GM19395 (cell line): ENCODE measurements at regions not wholly inside any gene's neighbourhood (a gene's known extent, or its start where the extent isn't known, plus 50 kb on each side); places are given as distances from the start of the nearest gene placed in this dataset.

Source experiments
- ATAC-seq: cut with Tn5 transposase; IDR thresholded peaks from one replicate; pipeline ENCODE4 v1.9.1; 2021; ENCODE audit warnings: mild to moderate bottlenecking, moderate library complexity; ENCODE audit not compliant: unreplicated experiment

DNA sequence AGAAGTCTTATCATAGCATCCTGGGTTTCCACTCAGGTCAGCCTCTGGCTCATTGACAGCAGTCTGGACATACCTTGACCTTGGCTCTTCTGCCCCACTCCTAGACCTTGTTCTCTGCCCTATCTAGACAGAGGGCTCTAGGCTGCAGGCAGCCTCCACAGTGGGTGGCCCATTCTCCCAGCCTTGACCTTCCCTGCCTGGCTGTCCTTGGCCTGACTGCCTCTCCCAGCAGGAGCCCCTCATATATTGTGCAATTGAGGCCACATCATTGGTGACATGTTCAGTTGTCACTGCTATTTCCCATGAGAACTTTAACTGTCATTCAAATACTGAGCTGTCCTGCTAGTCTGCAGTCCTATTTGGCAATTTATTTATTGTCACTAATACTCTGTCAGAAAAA lies 503.4 kb downstream of the PLXNA4 start:
- no peak for ATAC-seq

DNA sequence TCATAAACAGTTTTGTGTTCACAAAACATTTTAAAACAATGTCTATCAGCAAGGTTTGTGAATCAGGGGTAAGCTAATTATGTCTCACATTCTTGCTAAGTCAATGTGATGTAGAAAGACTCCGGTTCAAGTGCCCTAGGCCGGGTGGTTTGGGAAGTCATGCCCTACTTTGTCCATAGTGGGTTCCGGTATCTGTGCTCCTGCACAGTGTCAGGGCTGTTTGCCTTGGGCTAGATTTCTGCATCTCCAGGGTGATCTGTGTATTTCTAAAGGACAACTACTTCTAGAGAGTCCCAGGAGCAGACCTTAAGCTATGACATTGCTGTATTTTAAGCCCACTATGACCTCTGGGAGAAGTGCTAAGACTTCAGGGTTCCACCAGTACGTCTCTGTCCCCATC lies 504.1 kb downstream of the PLXNA4 start:
- ATAC-seq: no peak

DNA sequence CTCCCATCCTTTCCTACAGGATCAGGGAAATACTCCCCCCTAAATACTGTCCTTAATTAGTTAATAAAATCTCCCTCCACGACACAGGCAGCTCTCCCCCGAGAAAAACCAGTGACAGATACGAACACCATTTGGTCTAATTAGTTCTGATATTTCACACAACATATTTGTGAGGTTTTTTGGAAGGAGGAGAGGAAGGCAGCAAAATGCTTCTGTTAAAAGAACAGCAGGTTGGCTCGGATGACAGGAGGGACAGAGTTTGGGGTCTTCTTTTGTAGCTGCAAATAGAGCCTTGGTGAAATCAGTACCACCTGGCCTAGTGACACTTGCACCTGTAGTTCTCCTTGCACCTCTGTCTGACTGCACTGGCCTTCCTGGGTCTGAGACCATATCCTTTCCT lies 507.0 kb downstream of the PLXNA4 start:
- no peak for ATAC-seq

DNA sequence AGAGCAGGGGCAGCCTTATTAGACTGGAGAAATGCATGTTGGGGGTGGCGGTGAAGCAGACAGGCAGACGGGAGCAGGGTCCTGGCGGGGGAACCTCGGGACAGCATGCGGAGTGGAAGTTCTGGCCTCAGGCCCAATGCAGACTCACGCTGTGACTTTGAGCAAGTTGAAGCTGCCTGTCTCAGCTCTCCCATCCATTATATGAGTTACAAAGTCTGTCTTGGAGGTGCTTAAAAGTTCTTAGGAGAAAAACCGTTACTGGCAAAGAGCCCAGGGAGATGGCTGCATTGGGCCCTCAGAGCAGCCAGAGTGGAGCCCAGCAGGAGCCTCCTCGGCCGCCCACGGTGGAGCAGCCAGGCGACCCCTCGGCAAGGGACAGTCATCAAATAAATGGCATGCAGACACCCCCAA lies 509.5 kb downstream of the PLXNA4 start:
- ATAC-seq: no peak

DNA sequence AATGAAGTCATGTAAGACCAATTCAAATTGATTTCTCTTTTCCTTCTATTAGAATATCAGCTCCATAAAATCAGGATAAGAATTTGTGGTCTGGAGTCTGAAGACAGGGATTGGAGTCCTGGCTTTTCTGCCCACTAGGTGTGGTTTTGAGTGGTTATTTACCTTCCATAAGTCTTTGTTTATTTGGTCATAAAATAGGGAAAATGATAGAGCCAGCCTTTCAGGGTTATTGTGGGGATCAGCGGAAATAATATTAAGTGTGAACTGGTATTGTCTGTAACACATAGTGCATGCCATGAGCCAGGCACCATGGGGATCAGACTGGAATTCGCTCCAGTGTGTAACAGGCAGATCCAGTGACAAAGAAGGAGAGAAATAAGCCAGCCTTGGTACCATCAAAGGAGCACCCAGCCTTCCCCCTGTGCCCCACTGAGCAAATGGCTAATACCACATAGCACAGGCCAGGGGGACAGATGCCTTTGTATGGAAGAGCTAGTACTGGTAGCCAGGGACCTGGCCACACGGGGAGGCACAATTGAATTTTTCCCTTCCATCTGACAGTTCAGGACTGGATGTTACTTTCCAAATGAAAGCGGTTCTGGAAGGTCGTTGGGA lies 509.7 kb upstream of the PODXL start:
- no peak for ATAC-seq

DNA sequence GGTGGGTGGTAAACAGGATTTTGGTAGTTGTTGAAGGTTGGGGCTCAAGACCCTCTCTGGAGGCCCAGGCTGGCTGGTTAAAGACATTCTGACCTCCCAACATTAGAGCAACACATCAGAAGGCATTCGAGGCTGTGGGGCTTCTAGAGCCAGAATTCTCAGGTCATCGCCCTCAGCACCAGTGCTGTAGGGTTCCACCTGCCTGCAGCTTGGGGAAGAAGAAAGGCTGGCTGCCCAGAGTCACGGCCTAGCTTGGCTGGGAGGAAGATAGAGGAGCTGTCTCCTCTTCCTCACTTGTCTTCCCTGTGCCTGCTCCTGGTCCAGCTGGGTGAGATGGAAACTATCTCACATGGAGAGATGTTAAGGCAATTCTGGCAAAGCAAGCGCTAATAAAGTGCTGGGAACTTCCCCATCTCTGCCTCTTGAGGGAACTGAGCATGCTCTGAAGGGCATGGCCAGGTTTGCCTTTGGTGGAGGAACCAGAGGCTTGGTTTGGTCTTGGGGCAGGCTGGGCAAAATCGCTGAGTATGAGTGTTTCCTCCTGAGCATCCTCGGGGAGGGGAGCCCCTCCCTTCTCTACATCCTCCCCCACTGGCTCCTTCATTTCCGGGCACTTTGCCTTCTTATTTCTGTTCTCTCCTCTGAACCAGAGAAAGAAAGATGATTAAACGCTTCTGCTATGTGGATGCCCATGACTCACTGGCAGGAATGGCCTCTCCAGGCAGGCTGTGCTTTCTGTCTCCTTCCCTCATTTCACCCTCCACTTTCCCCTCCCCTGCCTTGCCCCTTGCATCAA lies 509.0 kb upstream of the PODXL start:
- ATAC-seq: no peak

DNA sequence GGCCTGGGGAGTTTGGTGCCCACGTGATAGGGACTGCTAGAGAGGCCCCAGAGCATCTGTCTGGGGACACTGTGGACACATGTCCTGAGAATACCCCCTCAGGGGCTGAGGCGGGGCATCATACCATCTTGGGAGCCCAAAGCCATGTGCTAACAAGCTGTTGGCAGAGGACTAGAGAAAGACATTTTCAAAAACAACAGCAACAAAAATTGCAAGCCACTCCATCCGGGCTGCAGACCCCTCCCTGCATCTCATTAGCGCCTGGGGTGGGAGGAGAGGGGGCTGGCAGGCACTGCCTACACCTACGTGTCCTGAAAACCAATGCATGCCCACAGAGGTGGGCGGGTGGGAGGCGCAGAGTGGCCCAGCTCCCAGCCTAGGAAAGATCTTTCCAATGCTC lies 507.4 kb upstream of the PODXL start:
- ATAC-seq: no peak

DNA sequence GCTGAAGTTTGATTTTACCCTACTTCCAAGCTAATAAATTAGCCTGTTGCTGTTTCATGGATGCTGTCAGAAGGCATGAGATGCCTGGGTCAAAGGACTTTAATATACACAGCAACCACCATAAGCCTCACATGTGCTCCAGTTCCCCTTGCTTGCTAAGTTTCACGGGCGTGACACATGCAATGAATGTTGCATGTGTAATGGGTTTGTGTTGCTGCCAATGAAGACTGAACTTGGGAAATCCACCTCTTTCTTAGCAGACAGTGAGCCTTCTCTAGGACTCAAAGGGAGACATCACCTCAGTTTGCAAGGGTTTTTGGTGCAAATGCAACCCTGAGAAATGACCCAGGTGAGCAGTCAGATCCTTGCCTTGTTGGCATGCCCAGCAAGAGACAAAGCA lies 505.5 kb upstream of the PODXL start:
- ATAC-seq: no peak

DNA sequence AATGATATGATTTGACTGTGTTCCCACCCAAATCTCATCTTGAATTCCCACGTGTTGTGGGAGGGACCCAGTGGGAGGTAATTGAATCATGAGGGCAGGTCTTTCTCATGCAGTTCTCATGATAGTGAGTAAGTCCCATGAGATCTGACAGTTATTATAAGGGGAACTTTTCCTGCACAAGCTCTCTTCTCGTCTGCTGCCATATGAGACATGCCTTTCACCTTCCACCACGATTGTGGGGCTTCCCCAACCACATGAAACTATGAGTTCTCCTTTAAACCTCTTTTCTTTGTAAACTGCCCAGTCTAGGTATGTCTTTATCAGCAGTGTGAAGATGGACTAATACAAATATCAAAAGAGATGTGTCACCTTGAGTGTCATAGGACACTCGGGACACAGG lies 502.7 kb upstream of the PODXL start:
- no peak for ATAC-seq

DNA sequence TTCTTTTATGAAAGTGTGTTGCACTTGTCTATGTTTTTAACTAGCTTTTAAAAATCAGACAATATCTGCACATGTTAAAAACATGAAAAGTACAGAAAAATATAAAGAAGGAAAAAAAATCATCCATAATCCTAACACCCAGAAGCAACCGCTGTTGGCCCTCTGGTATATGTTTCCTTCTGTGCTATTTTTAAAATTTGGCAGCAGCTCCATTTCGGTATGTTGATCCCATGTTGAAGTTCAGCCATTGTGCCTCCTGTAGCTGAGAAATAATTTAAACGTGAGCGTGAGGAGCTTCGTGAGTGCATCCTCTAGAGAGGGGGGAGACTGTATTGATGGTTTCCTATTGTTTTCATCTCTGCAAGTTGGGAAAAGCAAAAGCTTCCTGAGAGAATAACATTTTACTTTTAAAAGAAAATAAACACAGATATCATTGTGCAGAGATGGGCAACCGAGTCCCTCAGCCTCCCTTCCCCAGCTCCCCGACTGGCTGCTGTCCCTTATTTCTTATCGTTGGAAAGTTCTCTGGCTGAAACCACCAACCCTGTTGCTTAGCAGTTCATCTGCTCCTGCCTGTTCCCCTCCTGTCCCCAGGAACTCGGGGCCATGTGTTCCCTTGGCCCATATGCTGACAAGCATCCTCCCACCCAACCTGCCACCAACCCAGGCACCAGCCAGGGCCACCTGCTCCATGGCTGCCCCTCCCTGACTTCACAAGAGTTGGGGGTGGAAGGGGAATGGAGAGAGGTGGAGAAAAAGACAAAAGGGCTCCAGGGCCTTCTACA lies 499.1 kb upstream of the PODXL start:
- no peak for ATAC-seq

DNA sequence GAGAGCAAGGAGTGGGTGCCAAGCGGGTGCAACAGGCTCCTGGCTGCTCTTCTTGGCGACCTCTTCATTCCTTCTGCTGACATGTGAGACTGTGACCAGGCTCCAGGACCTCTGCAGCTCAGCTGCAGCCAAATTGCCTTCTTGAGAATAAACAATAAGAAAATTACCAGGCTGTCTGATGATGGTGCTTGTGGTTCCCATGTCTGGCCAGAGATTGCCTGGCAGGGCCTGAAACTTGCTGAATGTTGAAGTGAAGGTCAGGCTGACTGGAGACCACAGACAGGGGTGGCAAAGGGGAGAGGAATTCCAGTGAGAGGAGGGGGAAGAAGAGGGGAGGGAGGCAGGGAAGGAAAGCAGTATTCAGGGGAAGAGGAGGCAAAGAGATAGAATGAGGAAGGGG lies 497.4 kb upstream of the PODXL start:
- ATAC-seq: no peak

DNA sequence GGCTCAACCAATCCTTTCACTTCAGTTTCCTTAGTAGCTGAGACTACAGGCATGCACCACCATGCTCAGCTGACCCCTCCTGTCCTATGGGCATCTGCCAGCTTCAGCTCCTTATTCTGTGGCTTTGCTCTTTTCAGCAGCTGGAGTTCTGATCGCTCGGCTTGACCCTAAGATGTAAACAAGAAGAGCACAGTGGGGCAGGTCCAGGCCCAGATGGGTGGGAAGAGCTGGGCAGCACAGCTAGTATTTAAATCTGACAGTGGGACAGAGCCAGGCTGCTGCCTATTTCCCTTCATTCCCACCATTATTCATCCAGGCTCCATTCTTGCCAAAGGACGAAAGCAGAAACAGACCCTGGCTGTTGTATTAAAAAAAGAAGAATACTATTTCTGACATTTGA lies 494.9 kb upstream of the PODXL start:
- ATAC-seq: no peak

DNA sequence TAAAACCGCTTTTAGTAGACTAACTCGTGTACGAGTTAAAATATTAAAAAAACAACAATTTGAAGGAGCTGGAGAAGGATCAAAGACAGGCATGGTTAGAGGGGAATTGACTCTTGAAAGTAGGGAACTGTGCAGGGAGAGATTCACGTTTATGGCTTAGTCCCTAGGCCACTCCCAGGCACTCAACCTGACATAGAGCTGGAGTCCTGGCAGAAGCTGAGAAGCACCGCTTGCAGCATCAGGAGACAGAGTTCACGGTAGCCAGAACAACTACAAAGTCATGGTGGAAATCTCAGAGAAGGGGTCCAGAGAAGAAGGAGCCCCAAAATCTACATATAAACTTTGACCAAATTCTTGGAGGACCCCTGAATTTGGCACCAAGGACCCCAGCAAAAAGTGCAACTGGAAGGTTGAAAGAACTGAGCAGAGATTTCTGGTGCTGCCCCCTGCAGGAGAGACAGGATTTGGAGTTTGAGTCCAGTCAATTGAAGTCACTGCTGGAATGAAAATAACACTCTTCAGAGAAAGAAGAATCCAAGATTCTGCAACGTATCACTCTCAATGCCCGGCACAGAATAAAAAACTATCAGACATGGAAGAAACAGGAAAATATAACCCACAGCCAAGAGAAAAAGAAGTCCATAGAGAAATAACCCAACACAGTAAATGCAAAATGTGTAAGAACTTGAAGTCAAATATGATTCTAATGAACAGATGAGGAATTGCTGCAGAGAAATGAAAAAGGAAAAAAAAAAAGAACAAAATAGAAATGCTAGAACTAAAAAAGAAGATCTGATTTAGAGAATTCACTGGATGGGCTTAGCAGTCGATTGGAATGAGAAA lies 493.3 kb upstream of the PODXL start:
- no peak for ATAC-seq

DNA sequence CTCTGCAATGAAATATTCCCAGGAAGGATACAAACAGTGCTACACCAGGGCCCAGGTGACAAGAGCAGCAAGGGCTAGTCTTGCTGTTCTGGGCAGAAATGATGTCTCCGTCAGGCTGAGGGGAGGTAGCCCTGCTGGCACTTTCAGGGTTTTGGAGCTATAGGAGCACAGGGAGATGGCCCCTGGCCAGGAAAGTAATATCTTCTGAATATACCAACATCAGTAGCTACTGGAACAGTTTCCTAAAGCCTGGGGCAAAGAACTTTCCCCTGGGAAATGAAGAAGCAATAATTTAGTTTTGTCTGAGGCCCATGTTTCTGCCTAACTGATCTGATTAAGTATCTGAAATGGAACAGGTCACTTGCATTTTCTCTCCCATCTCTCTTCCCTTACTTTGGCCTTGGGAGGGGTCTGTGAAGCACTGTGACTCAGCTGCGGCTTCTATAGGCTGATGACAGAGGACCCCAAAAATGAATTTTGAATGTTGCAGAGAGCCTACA lies 489.1 kb upstream of the PODXL start:
- no peak for ATAC-seq

DNA sequence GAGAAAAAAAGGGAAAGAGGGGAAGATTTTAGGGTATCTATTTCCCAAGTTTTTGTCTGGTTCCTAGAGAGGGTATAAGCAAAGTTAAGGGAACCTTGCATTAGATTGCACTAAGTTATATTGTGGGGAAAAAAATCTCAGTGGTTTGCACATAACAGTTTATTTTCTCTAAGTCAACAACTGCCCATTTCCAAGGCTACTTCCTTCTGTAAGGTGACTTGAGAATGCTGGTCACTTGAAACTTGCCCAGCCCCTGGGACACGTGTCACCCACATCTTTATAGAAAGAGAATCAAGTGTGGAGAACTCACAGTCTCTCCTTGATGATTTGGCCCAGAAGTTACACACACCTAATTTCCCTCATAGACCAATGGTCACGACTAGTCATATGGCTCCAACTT lies 488.6 kb upstream of the PODXL start:
- no peak for ATAC-seq

DNA sequence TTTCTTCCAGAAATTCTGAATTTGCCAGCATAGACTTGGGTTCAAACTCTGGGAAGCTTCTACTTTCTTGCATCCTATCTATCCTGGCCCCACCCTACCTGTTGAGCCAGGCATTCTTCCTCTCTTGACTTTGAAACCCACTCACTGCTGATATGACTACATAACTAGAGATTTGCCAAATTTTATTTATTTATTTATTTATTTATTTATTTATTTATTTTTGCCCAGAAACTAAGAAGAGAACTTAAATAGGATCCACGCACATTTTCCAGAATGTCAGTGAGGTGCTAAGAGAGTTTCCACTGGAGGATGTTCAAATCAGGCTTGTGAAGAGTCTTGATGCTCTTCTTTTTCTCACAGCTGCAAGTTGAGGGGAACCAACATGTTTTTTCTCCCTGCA lies 487.8 kb upstream of the PODXL start:
- no peak for ATAC-seq

DNA sequence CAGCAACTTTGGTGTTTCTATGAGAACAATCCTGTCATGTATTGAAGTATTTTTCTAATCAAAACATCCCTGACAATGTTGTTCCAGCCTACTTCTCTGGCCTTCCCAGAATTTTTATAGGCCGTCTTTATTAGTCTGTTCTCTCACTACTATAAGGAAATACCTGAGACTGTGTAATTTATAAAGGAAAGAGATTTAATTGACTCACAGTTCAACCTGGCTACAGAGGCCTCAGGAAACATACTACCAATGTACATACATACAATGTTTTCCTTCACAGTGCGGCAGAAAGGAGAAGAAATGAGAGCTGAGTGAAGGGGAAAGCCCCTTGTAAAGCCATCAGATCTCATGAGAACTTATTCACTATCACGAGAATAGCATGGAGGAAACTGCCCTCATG lies 484.7 kb upstream of the PODXL start:
- ATAC-seq: no peak

DNA sequence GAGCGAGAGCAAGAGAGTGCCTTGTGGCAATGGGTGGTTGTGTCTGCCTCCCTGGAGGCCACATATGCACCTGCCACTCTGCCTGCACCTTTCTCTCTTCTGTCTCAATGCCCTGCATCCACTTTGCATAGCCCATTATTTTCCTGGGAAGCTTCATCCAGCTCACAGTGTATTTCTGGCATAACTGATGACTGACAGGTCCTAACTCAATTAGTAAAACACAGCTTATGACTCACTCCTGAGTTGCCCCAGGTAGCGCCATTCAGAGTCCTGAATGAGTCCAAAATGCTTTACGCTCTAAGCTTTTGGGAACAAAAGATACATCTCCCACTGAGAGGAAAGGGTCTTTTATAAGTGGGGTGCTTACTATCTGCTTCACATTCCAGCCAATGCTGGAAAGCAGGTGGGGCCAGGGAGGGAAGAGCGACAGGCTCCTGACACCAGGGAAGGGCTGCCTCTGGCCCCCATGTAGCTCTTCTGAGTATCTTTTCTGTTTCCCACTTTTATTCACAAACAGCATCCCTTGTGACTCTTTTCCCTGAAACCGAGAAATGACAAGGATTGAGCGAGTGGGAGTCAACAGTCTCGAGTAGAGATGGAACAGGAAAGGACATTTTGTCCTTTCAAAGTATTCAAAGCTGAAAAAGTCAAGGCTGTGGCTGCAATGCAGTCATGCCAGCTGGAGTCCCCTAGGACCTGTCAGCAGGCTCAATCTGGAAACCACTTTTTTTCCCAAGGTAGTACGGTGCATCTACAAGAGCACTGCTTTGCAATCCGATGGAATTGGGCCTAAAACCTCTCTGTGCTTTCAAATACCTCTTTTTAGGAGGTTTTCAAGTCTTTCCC lies 479.3 kb upstream of the PODXL start:
- ATAC-seq: no peak

DNA sequence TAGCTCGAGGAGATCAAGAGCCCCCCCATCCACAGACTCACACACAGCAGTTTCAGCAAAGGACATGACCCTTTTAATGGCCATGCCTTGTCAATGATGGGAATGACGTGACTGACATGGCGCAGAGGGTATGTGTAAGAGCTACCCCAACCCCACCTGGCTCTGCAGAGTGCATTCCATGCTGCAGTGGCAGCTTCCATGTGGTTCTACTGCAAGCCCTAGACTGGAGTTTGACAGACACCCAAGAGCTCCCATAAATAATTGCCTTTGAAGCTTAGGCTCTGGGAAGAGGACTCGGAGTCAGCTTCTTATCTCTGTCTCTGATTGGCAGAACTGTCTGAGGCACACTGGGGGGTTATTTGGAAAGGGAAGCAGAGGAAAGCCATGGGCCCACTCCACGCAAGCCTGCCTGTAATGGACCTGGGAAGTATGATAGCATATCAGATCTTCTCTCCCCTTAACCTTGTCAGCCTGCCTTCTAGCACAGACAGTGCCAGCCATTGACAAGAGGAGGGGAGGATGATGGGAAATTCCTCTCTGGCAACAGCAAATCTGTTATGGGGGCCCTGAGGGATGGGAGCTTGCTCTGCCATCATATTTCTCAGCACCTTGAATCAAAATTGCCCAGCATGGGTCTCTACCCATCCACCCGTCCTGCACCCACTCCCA lies 478.5 kb upstream of the PODXL start:
- ATAC-seq: no peak

DNA sequence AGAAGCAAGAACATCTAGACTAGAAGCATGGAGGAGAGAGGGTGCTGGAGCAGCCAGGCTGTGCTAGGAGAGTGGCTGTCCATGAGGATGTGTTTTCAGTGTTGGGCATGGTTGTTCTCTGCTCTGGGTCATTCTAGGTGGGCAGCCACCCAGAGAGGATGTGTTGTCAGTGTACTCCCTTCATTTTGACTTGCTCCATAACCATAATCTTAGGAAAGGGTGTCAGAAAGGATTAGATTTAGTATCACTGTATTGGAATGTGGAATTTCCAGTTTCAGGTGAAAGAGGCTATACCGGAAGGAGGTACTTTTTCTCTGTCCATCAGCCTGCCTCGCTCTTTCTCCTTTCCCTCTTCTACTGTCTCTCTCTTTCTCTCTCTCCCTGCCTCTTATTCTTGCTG lies 474.5 kb upstream of the PODXL start:
- ATAC-seq: no peak
